Fibroblast of the aortic adventitia (primary cell): ENCODE measurements at regions not wholly inside any gene's neighbourhood (a gene's known extent, or its start where the extent isn't known, plus 50 kb on each side); places are given as distances from the start of the nearest gene placed in this dataset.

Source experiments
- DNase-seq: peaks from one replicate; pipeline ENCODE4 v3.0.0-alpha.2; 2010; ENCODE audit warnings: low read depth
- H3K4me3 ChIP-seq: 2 replicates; pipeline ENCODE4 v1.5.1; 2011; ENCODE audit warnings: low read depth, mild to moderate bottlenecking, control low read depth, low read length, moderate library complexity
- CTCF ChIP-seq: IDR thresholded peaks from 2 replicates; pipeline ENCODE4 v1.5.1; 2011; ENCODE audit warnings: mild to moderate bottlenecking, low read length, control low read depth, inconsistent platforms; ENCODE audit not compliant: insufficient read depth

DNA sequence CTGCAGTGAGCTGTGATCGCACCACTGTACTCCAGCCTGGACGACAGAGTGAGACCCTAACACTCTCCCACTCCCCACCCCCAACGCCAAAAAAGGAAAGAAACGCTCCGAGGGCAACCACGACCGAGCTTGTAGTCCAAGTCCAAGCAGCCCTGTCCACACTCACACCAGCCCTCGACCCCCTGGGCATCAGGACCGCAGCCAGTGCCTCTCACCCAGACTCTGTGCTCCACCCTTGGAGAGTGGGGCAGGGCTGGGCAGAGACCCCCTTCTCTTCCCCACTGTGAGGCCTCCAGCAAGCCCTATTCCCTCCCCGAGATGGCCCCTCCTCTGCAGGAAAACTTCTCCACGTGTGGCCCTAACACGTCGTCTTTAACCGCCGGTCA, 82.6 kb downstream of the FOXL3 start:
- TF ChIP-seq CTCF = no peak
- DNase-seq = no peak
- H3K4me3 ChIP-seq = no peak overlapping the region

DNA sequence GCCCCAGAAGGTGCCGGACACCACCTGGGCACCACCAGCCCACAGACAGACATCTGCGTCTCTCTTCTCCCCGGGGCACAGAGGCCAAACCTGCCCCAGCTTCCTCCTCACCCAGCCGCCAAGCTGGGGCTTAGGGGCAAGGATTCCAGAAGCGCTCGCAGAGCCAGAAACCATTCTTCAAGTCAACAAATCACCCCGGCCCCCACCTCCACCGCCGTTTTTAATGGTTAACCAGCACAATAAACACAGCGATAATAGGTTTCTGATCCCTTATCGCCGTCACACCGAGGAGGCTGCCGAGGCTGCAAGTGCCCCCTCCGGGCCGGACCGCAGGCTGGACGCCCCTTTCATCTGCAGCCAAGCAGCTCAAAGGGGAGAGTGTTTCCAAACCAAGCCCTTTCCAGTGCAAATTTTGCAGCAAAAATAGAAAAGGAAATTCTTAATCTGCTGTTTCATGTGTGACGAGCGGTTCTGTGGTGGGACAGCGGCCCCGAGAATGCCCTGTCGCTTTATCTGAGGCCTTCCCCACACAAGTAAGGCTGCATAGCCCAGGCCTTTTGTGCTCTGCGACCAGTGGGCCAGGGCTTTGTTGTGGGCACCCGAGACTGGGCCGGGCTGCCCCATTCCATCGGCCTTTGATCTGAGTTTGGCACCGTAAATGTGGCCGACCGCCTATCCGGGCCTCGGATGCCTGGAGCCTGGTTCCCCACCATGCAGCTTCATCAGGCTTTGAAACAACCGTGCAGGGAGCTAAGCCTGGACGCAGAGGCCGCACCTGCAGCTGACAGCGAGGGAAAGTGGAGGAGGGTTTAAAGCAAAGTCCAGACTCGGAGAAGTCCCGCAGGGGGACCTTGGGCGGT, 83.2 kb downstream of the FOXL3 start:
- TF ChIP-seq CTCF = no peak
- no peak for DNase-seq

GRCh38 chr7:373818-374705, 84.1 kb downstream of the FOXL3 start:
- TF ChIP-seq CTCF = no peak
- DNase-seq = no peak
- no peak overlapping the region for H3K4me3 ChIP-seq

More for the DNA sequence above, 83.2 kb downstream of the FOXL3 start:
- H3K4me3 ChIP-seq = no peak overlapping the region

- no peak for DNase-seq
- TF ChIP-seq CTCF = no peak
Observed at GRCh38 chr7:374706-375311, 84.8 kb downstream of the FOXL3 start.

DNA sequence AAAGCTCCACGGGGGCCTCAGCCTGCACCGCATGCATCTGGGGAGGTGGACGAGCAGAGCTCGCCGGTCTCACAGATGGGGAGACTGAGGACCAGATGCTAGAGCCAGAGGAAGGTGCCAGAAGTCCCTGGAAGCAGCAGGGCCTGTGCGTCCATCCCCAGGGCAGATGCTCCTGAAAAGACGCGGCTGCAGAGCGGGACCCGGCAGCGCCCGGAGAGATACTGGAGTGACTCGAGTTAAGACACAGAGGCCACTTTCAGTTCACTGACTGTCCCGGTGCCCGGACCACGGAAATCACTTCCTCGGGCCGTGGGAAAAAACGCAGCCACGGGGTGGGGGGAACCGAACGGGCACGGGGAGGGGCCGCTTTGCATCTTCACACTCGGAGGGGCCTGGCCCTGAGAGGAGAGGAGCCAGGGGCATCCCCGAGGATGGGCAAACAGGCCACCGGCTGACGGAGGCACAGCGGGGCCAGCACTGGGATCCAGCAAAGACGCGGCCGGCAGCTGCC, 85.4 kb downstream of the FOXL3 start:
- H3K4me3 ChIP-seq = no peak overlapping the region
- no peak for DNase-seq
- TF ChIP-seq CTCF = no peak

More at GRCh38 chr7:374706-375311, 84.8 kb downstream of the FOXL3 start:
- H3K4me3 ChIP-seq = no peak overlapping the region

- no peak overlapping the region for H3K4me3 ChIP-seq
- no peak for TF ChIP-seq CTCF
- DNase-seq = no peak
Observed at GRCh38 chr7:375901-376305, 85.9 kb downstream of the FOXL3 start.
